DND-41 (cell line): ENCODE measurements at regions not wholly inside any gene's neighbourhood (a gene's known extent, or its start where the extent isn't known, plus 50 kb on each side); places are given as distances from the start of the nearest gene placed in this dataset.

ENCODE experiments used
- ATAC-seq: fragments of 200-7000 bp; cut with Tn5 transposase; 3 replicates; pipeline ENCODE4 v1.9.1; 2021; ENCODE audit warnings: low read depth; ENCODE audit not compliant: insufficient read depth
- DNase-seq: peaks from one replicate; pipeline ENCODE4 v3.0.0-alpha.2; 2020
- H2AFZ ChIP-seq: 2 replicates; pipeline ENCODE4 v1.6.0; 2012; ENCODE audit warnings: low read depth, low read length
- H3K27ac ChIP-seq: 2 replicates; pipeline ENCODE4 v1.5.1; 2012; ENCODE audit warnings: low read length, inconsistent platforms
- H3K27me3 ChIP-seq: fragments of 200-600 bp; sonication (generic); 2 replicates; pipeline ENCODE4 v1.6.0; 2012; ENCODE audit warnings: low read length, mild to moderate bottlenecking, inconsistent platforms; ENCODE audit not compliant: insufficient read depth, poor library complexity
- H3K36me3 ChIP-seq: 2 replicates; pipeline ENCODE4 v1.5.1; 2012; ENCODE audit warnings: low read length, inconsistent platforms; ENCODE audit not compliant: insufficient read depth
- H3K4me1 ChIP-seq: 2 replicates; pipeline ENCODE4 v1.5.1; 2012; ENCODE audit warnings: mild to moderate bottlenecking, low read length; ENCODE audit not compliant: insufficient read depth
- H3K4me2 ChIP-seq: 2 replicates; pipeline ENCODE4 v1.6.0; 2012; ENCODE audit warnings: mild to moderate bottlenecking, moderate library complexity, low read length, inconsistent platforms; ENCODE audit not compliant: insufficient read depth
- H3K4me3 ChIP-seq, 2 experiments: fragments of 200-600 bp in 1 of 2; shearing (Covaris generic) in 1 of 2; 2 replicates each; pipeline ENCODE4 v1.5.1; 2012 to 2016; ENCODE audit warnings: inconsistent platforms in 2 of 2, low read length in 2 of 2, mild to moderate bottlenecking in 2 of 2, low read depth in 1 of 2, moderate library complexity in 1 of 2
- H3K79me2 ChIP-seq: 2 replicates; pipeline ENCODE4 v1.6.0; 2012; ENCODE audit warnings: low read length, inconsistent platforms; ENCODE audit not compliant: insufficient read depth
- H3K9ac ChIP-seq: 2 replicates; pipeline ENCODE4 v1.6.0; 2012; ENCODE audit warnings: low read depth, mild to moderate bottlenecking, inconsistent platforms, low read length, moderate library complexity
- H3K9me3 ChIP-seq: 2 replicates; pipeline ENCODE4 v1.5.1; 2012; ENCODE audit warnings: low read length, moderate library complexity, mild to moderate bottlenecking, inconsistent platforms; ENCODE audit not compliant: insufficient read depth, severe bottlenecking
- H4K20me1 ChIP-seq: 2 replicates; pipeline ENCODE4 v1.6.0; 2012; ENCODE audit warnings: low read length; ENCODE audit not compliant: insufficient read depth
- EZH2 ChIP-seq: IDR thresholded peaks from 3 replicates; pipeline ENCODE4 v1.6.1; 2012; ENCODE audit warnings: borderline replicate concordance, low read depth, mild to moderate bottlenecking, moderate library complexity, low read length, inconsistent platforms; ENCODE audit not compliant: severe bottlenecking
- TF ChIP-seq, protein P1 (sequence below): IDR thresholded peaks from 2 replicates; pipeline ENCODE4 v1.5.1; 2012; ENCODE audit warnings: borderline replicate concordance, low read length, moderate library complexity, mild to moderate bottlenecking; ENCODE audit not compliant: poor library complexity, severe bottlenecking; ENCODE audit errors: extremely low read depth

DNA sequence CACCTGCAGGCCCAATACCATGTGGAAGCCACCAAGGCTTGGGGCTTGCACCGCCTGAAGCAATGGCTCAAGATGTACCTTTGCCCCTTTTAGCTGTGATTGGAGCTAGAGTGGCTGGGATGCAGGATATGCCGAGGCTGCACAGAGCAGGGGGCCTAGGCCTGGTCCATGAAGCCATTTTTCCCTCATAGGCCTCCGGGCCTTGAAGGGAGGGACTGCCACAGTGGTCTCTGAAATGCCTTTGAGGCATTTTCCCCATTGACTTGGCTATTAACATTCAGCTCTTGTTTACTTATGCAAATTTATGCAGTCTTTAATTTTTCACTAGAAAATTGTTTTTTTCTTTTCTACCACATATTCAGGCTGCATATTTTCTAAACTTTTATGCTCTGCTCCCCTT, 203.2 kb upstream of the HHIP start:
- Histone ChIP-seq H4K20me1 (no peaks in the 10 kb centered on the region), H2AFZ (no peak overlapping the region), H3K36me3 (no peaks in the 10 kb centered on the region), H3K27ac (no peak overlapping the region), H3K4me1 (no peaks in the 10 kb centered on the region), H3K27me3 (no peaks in the 10 kb centered on the region), H3K9me3 (no peaks in the 10 kb centered on the region), H3K4me2 (no peak overlapping the region), H3K9ac (no peak overlapping the region), H3K4me3 (no peak overlapping the region), H3K79me2 (no peaks in the 10 kb centered on the region)
- ATAC-seq (no peak), DNase-seq (no peak)
- TF ChIP-seq, protein P1, sequence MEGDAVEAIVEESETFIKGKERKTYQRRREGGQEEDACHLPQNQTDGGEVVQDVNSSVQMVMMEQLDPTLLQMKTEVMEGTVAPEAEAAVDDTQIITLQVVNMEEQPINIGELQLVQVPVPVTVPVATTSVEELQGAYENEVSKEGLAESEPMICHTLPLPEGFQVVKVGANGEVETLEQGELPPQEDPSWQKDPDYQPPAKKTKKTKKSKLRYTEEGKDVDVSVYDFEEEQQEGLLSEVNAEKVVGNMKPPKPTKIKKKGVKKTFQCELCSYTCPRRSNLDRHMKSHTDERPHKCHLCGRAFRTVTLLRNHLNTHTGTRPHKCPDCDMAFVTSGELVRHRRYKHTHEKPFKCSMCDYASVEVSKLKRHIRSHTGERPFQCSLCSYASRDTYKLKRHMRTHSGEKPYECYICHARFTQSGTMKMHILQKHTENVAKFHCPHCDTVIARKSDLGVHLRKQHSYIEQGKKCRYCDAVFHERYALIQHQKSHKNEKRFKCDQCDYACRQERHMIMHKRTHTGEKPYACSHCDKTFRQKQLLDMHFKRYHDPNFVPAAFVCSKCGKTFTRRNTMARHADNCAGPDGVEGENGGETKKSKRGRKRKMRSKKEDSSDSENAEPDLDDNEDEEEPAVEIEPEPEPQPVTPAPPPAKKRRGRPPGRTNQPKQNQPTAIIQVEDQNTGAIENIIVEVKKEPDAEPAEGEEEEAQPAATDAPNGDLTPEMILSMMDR: no peak

DNA sequence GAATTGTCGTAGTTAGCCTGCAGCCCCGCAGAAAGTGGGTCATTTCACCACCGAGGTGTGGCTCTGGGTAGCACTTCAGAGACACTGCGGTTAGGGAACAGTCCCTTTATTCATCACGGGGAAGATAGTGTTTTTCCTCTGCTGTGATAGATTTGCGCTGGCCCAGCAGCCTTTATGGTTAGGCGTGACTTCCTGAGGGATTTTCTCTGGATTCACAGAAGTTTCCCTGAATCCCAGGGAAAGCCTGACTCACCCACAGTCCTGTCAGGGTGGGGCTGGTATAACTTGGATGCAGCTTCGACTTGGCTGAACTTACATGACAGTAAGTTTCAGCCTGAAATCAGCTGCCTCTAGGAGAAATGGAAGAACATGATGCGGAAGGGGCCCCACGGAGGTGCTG, 196.3 kb upstream of the HHIP start:
- Histone ChIP-seq H4K20me1 (no peaks in the 10 kb centered on the region), H3K36me3 (no peaks in the 10 kb centered on the region), H3K4me1 (no peaks in the 10 kb centered on the region), H3K27me3 (no peaks in the 10 kb centered on the region), H2AFZ (no peak overlapping the region), H3K79me2 (no peaks in the 10 kb centered on the region), H3K9ac (no peak overlapping the region), H3K27ac (no peak overlapping the region), H3K4me2 (no peak overlapping the region), H3K4me3 (no peak overlapping the region), H3K9me3 (no peaks in the 10 kb centered on the region)
- ATAC-seq (no peak), DNase-seq (no peak)
- no peak for TF ChIP-seq EZH2
- TF ChIP-seq, protein P1: no peak

DNA sequence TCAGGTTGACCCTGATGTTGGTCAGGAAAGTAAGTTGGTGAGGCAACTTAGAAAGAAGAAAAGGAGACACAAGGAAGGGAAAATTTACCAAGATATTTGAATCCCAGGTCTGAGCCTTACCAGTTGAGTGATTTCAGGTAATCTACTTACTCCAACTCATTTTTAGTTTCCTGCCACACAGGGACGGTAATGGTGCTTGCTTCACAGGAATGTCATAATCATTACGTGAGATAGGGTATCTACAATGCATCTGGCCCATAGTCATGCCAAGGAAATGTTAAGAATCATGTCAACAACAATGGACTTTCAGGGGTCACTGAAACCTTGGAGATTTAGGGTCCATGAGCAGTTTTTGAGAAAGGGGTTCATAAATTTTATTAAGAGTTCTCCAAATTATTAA, 195.4 kb upstream of the HHIP start:
- no peaks in the 10 kb centered on the region for H3K27me3 ChIP-seq
- H2AFZ ChIP-seq: no peak overlapping the region
- H3K4me1 ChIP-seq: no peaks in the 10 kb centered on the region
- no peaks in the 10 kb centered on the region for H3K9me3 ChIP-seq
- no peak for TF ChIP-seq EZH2
- TF ChIP-seq, protein P1: no peak
- no peaks in the 10 kb centered on the region for H3K79me2 ChIP-seq
- H3K9ac ChIP-seq: no peak overlapping the region
- H3K36me3 ChIP-seq: no peaks in the 10 kb centered on the region
- no peak overlapping the region for H3K27ac ChIP-seq
- H4K20me1 ChIP-seq: no peaks in the 10 kb centered on the region
- DNase-seq (no peak), ATAC-seq (no peak)
- no peak overlapping the region for H3K4me2 ChIP-seq
- no peak overlapping the region for H3K4me3 ChIP-seq

DNA sequence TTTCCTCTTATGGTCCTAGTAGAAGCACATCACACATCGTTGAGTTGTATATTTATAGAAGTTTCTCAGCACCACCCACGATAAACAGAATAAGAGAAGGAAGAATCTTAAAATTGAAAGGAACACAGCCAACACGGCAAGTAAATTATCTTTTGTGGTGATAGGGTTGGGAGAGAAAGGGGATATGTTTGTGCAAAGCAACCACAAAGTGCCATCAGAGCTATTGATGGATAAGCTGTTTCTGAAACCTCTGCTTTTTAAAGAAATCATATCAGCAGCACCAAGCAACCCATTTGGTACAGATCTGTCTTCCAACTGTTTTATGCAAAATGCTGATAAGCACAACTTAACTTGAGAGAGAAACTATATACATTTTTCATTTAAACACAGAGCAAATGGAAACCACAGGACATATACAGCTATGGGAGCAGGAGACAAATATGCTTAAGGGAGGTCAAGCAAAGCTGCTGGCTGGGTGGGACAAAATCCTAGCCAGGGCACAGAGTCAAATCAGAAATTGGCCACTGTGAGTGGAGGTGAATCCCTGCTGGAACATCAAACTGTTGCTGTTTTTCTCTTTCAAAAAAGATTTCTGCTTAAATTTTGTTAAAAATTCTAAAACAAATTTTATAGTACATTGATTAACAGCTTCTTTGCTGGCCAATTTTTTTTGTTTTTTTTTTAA, 194.0 kb upstream of the HHIP start:
- TF ChIP-seq, protein P1: no peak
- TF ChIP-seq EZH2: no peak
- DNase-seq (no peak), ATAC-seq (no peak)
- Histone ChIP-seq H3K27ac (no peak overlapping the region), H3K4me1 (no peaks in the 10 kb centered on the region), H2AFZ (no peak overlapping the region), H3K4me2 (no peak overlapping the region), H3K36me3 (no peaks in the 10 kb centered on the region), H3K27me3 (no peaks in the 10 kb centered on the region), H3K9ac (no peak overlapping the region), H4K20me1 (no peaks in the 10 kb centered on the region), H3K4me3 (no peak overlapping the region), H3K9me3 (no peaks in the 10 kb centered on the region), H3K79me2 (no peaks in the 10 kb centered on the region)
